ENCODE measurements at regions not wholly inside any gene's neighbourhood (a gene's known extent, or its start where the extent isn't known, plus 50 kb on each side); places are given as distances from the start of the nearest gene placed in this dataset.

GRCh38 chr17:72063756-72064450 lies 56.9 kb upstream of the SOX9 start:
- Histone ChIP-seq H3K4me3 (replicated peaks; ENCODE audit: insufficient read depth, low read length) (no peak overlapping the region), H3K27ac (replicated peaks) (no peak overlapping the region), H3K27me3 (ENCODE audit: insufficient read depth, poor library complexity, severe bottlenecking) (no peaks in the 10 kb centered on the region)
- no peak for DNase-seq (ENCODE audit: low read depth in 1 of 2, low spot score in 1 of 2)
- TF ChIP-seq POLR2AphosphoS5 (IDR thresholded peaks at IDR 0.05; ENCODE audit: low read depth) = no peak
- TF ChIP-seq GABPA (IDR thresholded peaks at IDR 0.05; ENCODE audit: low read depth) = no peak
- TF ChIP-seq, protein P1, sequence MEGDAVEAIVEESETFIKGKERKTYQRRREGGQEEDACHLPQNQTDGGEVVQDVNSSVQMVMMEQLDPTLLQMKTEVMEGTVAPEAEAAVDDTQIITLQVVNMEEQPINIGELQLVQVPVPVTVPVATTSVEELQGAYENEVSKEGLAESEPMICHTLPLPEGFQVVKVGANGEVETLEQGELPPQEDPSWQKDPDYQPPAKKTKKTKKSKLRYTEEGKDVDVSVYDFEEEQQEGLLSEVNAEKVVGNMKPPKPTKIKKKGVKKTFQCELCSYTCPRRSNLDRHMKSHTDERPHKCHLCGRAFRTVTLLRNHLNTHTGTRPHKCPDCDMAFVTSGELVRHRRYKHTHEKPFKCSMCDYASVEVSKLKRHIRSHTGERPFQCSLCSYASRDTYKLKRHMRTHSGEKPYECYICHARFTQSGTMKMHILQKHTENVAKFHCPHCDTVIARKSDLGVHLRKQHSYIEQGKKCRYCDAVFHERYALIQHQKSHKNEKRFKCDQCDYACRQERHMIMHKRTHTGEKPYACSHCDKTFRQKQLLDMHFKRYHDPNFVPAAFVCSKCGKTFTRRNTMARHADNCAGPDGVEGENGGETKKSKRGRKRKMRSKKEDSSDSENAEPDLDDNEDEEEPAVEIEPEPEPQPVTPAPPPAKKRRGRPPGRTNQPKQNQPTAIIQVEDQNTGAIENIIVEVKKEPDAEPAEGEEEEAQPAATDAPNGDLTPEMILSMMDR (IDR thresholded peaks at IDR 0.05; ENCODE audit: insufficient read depth, low read length) = no peak
- no peak for TF ChIP-seq SPI1 (IDR thresholded peaks at IDR 0.05; ENCODE audit: borderline replicate concordance, low read depth)
- TF ChIP-seq, protein P2, sequence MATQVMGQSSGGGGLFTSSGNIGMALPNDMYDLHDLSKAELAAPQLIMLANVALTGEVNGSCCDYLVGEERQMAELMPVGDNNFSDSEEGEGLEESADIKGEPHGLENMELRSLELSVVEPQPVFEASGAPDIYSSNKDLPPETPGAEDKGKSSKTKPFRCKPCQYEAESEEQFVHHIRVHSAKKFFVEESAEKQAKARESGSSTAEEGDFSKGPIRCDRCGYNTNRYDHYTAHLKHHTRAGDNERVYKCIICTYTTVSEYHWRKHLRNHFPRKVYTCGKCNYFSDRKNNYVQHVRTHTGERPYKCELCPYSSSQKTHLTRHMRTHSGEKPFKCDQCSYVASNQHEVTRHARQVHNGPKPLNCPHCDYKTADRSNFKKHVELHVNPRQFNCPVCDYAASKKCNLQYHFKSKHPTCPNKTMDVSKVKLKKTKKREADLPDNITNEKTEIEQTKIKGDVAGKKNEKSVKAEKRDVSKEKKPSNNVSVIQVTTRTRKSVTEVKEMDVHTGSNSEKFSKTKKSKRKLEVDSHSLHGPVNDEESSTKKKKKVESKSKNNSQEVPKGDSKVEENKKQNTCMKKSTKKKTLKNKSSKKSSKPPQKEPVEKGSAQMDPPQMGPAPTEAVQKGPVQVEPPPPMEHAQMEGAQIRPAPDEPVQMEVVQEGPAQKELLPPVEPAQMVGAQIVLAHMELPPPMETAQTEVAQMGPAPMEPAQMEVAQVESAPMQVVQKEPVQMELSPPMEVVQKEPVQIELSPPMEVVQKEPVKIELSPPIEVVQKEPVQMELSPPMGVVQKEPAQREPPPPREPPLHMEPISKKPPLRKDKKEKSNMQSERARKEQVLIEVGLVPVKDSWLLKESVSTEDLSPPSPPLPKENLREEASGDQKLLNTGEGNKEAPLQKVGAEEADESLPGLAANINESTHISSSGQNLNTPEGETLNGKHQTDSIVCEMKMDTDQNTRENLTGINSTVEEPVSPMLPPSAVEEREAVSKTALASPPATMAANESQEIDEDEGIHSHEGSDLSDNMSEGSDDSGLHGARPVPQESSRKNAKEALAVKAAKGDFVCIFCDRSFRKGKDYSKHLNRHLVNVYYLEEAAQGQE (IDR thresholded peaks at IDR 0.05; ENCODE audit: insufficient replicate concordance, low read depth) = no peak

DNA sequence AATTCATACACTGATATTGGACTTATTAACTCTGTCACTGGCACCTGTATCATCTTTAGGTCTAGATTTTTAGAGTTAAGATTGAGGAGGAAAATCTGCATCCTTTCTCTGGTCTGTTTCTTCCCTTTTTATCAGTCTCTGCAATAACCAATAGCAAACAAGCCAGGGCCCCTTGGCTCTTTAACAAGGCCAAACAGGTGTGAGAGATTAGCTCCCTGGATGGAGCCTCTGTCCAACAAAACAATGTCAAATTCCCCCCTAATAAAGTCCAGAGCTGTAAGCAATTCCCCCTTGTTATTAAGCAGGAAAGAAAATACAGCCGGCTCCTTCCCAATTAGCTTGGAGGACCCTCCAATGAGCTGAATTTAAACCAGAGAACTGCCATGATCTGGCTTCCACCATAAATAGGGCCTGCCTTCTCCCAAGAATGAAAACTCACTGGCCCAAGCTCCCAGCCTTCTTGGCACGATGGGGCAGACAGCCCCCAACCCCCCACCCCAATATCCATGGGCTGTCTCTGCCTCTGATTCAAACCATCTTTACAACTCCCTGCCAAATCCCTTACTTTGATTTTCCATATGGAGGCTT lies 56.1 kb upstream of the SOX9 start:
- DNase-seq (ENCODE audit: low read depth in 1 of 2, low spot score in 1 of 2) = no peak
- TF ChIP-seq, protein P1 (IDR thresholded peaks at IDR 0.05; ENCODE audit: insufficient read depth, low read length) = no peak
- TF ChIP-seq POLR2AphosphoS5 (IDR thresholded peaks at IDR 0.05; ENCODE audit: low read depth) = no peak
- TF ChIP-seq, protein P2 (IDR thresholded peaks at IDR 0.05; ENCODE audit: insufficient replicate concordance, low read depth) = no peak
- no peak for TF ChIP-seq GABPA (IDR thresholded peaks at IDR 0.05; ENCODE audit: low read depth)
- TF ChIP-seq SPI1 (IDR thresholded peaks at IDR 0.05; ENCODE audit: borderline replicate concordance, low read depth) = no peak
- no peak overlapping the region for H3K4me3 ChIP-seq (replicated peaks; ENCODE audit: insufficient read depth, low read length)
- no peaks in the 10 kb centered on the region for H3K27me3 ChIP-seq (ENCODE audit: insufficient read depth, poor library complexity, severe bottlenecking)
- no peak overlapping the region for H3K27ac ChIP-seq (replicated peaks)

GRCh38 chr17:72065556-72065955 lies 55.3 kb upstream of the SOX9 start:
- TF ChIP-seq, protein P1 (IDR thresholded peaks at IDR 0.05; ENCODE audit: insufficient read depth, low read length) = no peak
- TF ChIP-seq GABPA (IDR thresholded peaks at IDR 0.05; ENCODE audit: low read depth) = no peak
- no peak for TF ChIP-seq POLR2AphosphoS5 (IDR thresholded peaks at IDR 0.05; ENCODE audit: low read depth)
- TF ChIP-seq, protein P2 (IDR thresholded peaks at IDR 0.05; ENCODE audit: insufficient replicate concordance, low read depth) = no peak
- TF ChIP-seq SPI1 (IDR thresholded peaks at IDR 0.05; ENCODE audit: borderline replicate concordance, low read depth) = no peak
- Histone ChIP-seq H3K4me3 (replicated peaks; ENCODE audit: insufficient read depth, low read length) (no peak overlapping the region), H3K27ac (replicated peaks) (no peak overlapping the region), H3K27me3 (ENCODE audit: insufficient read depth, poor library complexity, severe bottlenecking) (peaks cover 4% of the 10 kb centered on the region)
- no peak for DNase-seq (ENCODE audit: low read depth in 1 of 2, low spot score in 1 of 2)

All from HL-60 (cell line).